GM19395 (cell line): ENCODE measurements at regions not wholly inside any gene's neighbourhood (a gene's known extent, or its start where the extent isn't known, plus 50 kb on each side); places are given as distances from the start of the nearest gene placed in this dataset.
"Not testable (repeated sequence)": the region's sequence is repeated elsewhere in the genome, so short reads cannot be mapped to it uniquely, and the experiment has no call there.

Source experiments
- ATAC-seq: cut with Tn5 transposase; IDR thresholded peaks from one replicate; pipeline ENCODE4 v1.9.1; 2021; ENCODE audit warnings: mild to moderate bottlenecking, moderate library complexity; ENCODE audit not compliant: unreplicated experiment

GRCh38 chr12:42742716-42743115 lies 153.2 kb upstream of the PRICKLE1 start:
- ATAC-seq: no peak

DNA sequence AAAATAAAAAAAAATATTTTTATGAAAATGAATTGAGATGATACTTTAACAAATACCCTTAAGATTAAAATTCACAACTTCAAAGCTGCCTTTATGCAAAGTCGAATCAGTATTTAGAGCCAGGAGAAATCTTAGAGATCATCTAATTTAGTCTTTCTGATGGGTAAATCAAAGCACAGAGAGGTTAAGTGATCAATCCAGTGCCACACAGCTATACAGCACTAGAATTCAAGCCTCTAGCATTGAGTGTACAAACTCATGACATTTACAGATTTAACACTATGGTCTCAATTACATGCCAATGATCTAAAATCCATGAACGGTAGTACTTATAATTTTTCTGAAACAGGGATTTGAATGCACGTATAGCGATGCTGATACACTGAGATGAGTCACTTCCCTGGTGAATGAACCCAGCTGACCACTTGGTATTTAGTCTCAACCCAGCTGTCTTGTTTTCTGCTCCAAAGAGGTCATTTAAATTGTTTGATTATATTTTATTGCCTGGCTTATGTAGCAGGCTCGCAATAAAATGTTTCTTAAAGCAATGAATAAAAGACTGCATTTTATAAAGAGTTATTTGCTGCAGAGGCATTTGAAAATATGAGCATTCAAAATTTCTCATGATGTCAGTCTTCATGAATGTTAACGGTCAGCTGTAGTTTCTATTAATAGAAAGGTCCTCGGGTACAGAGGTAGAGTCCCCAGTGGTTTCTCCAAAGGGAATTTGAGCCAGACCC lies 152.4 kb upstream of the PRICKLE1 start:
- ATAC-seq: no peak

GRCh38 chr12:42741091-42741490 lies 151.5 kb upstream of the PRICKLE1 start:
- ATAC-seq: no peak

DNA sequence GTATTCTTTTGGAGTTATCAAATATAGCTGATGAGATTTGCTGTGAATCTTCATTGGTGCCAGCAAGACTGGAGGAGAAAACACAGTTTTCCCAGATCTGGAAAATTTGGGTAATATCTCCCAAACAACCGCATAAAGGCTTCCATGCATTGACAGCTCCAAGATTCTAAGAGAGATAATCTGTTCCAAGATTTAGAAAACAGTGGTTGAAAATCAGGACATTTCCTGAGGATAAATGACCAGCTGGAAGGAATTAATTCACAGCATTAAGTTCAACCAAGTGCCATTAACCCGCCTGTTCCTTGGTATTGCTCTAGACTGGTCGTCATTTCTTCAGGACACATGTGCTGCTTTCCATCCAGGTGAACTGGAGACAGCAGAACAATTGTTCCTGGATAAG lies 147.9 kb upstream of the PRICKLE1 start:
- ATAC-seq: no peak

GRCh38 chr12:42735861-42736361 lies 146.4 kb upstream of the PRICKLE1 start:
- no peak for ATAC-seq

DNA sequence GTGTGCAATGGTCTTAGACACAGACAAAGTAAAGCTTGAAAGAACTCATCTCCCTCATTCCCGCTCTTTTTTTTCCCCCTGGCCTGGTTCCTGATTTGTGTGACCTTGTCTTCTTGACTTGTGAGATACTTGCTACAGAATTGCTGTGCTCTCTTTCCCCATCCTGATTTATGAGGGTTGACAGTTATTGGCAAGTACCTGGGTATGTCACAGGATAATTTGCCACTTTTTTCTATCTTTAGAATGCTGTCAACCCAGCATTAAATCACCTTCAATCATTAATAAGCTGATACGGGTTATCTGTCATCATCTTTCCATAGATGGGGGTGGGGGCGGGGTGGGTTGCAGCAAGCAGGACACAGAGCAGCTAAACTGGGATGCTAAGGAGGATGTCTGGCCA lies 144.4 kb upstream of the PRICKLE1 start:
- no peak for ATAC-seq

DNA sequence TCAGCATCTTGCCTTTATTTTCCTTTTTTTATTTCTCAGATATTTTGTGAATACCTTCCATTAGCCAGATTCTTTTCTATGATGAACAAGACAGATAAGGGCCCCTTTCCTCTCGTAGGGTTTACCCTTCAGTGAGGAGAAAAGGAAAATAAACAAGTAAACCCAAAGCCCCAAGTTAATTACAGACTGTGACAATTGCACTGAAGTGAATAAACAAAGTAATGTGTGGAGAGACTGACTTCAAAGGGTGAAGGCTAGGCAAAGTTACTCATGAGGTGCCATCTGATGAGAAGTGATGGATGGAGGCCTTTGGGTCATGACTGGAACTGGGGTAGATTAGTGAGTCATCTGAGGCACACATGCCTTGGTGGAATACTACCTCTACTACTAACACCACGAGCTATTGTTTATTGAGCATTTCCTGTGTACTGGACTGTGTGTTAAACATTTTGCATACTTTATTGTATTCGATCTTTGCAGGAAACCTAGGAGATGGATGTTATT lies 143.4 kb upstream of the PRICKLE1 start:
- no peak for ATAC-seq

GRCh38 chr12:42730291-42730690 lies 140.7 kb upstream of the PRICKLE1 start:
- no peak for ATAC-seq

DNA sequence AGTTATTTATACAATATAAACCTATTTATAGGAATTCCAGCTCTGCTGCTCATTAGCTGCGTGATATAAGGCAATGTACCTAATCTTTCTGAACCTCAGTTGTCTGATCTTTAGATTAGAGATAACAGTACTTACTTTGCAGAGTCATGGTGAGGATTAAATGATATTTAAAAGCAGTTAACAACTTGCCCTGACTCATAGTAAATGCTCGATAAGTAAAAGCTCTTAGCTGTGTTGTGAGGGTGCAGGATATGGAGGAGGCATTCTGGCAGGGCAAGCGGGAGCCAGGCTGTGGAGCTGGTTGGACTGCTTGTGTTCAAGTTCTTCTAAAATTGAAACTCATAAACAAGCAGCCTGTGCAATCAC lies 140.0 kb upstream of the PRICKLE1 start:
- no peak for ATAC-seq

- ATAC-seq: no peak
Observed at GRCh38 chr12:42728770-42729534, 139.4 kb upstream of the PRICKLE1 start.

DNA sequence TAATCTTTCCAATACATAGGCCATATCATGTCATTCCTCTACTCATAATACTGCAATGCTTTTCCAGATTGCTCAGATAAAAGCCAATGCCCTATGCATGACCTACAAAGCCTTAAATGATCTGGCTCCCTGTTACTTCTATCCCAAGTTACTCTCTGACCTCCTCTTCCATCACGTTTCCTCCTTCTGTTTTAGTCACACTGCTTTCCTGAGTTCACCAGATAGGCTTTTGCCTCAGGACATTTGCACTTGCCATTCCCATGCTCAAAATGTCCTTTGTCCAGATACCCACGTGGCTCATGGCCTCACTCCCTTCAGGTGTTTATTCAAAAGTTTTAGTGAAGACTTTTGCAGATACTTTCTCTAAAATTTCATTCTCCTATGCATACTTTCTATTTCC lies 138.7 kb upstream of the PRICKLE1 start:
- ATAC-seq: no peak

GRCh38 chr12:42725809-42726208 lies 136.3 kb upstream of the PRICKLE1 start:
- ATAC-seq: no peak

DNA sequence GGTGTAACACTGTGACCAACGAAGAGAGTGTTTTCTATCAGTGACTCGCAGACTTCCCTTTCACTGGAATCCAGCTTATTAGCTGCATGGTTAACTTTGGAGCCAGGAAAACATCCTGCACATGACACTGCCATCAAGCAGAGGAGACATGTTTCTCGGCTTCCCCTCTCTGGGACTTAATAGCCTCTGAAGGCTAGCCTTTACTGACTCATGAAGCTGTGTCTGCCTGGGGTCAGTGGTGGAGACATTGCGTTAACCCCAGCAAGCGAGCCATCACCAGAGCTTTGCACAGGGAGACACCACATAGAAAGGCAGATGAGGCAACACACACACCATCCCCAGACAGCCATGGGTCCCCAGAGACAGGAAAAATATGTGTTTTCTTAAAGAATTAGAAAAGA lies 126.9 kb upstream of the PRICKLE1 start:
- ATAC-seq: no peak

GRCh38 chr12:42713566-42713965 lies 124.0 kb upstream of the PRICKLE1 start:
- ATAC-seq: not testable (repeated sequence)

DNA sequence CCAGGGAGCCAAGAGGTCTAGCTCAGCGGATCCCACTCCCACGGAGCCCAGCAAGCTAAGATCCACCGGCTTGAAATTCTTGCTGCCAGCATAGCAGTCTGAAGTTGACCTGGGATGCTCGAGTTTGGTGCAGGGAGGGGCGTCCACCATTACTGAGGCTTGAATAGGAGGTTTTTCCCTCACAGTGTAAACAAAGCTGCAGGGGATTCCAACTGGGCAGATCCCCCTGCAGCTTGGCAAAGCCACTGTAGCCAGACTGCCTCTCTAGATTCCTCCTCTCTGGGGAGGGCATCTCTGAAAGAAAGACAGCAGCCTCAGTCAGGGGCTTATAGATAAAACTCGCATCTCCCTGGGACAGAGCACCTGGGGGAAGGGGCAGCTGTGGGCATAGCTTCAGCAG lies 118.8 kb upstream of the PRICKLE1 start:
- not testable (repeated sequence) for ATAC-seq

DNA sequence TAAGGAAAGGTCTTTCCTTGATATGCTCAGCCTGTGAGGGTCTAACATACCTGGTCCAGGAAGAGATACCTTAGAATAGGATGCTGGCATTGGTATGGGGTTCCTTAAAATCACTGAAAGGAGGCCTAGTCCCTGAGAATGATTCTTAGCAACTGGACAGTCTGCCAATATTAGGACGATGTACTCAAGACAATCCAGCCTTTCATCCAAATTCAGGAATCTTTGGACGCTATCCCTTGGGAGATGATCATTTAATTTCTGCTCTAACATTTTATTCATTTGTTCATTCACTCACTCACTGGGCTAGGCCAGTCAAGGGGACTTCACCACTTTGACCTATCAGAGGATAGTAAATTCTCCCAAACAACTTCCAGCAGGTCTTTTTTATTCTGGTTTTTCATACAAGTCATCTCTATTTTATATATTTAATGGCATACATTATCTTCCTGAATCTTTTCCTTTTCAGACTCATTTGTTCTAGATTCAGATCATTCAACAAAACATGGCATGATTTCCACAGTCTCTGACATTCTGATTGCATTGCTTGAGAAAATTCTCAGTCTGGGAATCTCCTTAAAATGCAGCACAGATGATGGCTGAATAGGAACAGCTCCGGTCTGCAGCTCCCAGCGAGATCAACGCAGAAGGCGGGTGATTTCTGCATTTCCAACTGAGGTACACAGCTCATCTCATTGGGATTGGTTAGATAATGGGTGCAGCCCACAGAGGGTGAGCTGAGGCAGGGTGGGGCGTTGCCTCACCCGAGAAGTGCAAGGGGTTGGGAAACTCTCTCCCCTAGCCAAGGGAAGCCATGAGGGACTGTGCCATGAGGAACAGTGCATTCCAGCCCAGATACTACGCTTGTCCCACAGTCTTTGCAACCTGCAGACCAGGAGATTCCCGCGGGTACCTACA lies 118.0 kb upstream of the PRICKLE1 start:
- ATAC-seq: no peak

DNA sequence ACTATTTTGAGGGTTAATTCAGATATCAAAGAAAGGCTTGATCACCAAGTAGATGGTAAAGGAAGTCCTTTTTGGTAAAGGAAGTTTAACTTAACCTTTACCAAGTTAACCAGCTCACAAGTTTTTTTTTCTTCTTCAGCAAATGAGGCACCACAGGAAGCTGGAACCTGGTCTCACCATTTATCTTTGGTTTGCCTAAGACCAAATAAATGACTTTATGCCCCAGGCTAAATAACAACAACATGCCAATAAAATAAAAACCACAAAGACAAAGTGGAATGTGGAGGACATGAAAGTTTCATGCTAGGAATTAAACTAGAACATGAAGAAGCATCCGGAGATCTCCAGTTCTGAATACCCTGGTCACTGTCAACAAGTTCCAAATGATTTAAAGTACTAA lies 116.8 kb upstream of the PRICKLE1 start:
- no peak for ATAC-seq

- no peak for ATAC-seq
Observed at GRCh38 chr12:42705863-42706262, 116.3 kb upstream of the PRICKLE1 start.

- ATAC-seq: no peak
Observed at GRCh38 chr12:42704810-42705401, 115.4 kb upstream of the PRICKLE1 start.

DNA sequence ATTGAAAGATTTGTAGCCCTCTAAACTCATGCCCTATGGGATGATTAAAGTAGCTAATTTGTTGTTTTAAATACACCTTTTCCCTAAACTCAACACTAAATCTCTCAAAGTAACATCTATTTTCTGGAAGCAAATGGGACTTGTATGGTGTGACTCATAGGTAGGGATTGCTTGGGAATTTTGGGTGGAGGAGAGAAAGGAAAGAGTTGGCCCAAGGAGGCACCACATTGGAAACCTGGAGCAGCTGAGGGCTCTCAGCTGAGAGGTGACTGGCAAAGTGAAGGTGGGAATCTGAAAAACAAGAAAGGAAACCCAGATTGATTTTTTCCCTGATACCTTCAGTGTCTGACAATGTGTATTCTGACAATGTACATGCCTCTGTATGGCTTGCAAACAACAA lies 114.8 kb upstream of the PRICKLE1 start:
- no peak for ATAC-seq

DNA sequence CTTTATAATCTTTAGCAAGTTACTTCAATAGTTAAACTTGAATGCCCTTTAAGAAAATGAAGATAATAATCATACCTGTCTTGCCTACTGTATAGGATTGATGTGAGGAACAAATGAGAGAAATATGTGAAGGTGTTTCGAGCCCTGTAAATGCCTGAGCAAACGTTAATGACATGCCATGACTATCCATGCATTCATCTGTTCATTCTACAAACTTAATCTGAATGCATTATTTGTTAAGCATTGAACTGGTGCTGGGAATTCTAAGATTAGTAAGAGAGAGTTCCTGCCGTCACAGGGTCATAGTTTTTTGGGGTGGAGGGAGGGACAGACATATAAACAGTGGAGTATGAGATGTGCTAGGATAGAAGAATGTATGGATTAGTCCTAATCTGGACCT lies 111.5 kb upstream of the PRICKLE1 start:
- no peak for ATAC-seq
